PC-9 (cell line): ENCODE measurements at regions not wholly inside any gene's neighbourhood (a gene's known extent, or its start where the extent isn't known, plus 50 kb on each side); places are given as distances from the start of the nearest gene placed in this dataset.

Experiments used
- BruUV-seq: library from RNA; stranded (reverse); fragments of 400-500 nt; replicated peaks from 2 replicates; lab custom pipeline; 2021; lab: Mats Ljungman, UMichigan
- CTCF ChIA-PET: fragments of 300-600 bp; sonication (Branson Sonifier 250); formaldehyde crosslinking; loops from one replicate; lab custom pipeline; 2022; ENCODE audit warnings: antibody characterized with exemption; lab: Charles Lee
- POLR2A ChIA-PET: fragments of 300-600 bp; sonication (Branson Sonifier 250); formaldehyde crosslinking; loops from one replicate; lab custom pipeline; 2022; ENCODE audit warnings: antibody characterized with exemption; ENCODE audit not compliant: unreplicated experiment; lab: Charles Lee
- DNase-seq, 2 experiments: peaks; one replicate each; pipeline versions ENCODE4 v3.0.0 to v3.0.0-alpha.2; 2015 to 2022; ENCODE audit warnings: mixed read lengths in 1 of 2
- H2AFZ ChIP-seq: fragments of 200-600 bp; sonication (generic); 2 replicates; pipeline ENCODE4 v1.8.1; 2017; ENCODE audit warnings: antibody characterized with exemption
- H3F3A ChIP-seq: fragments of 200-600 bp; sonication (generic); 2 replicates; pipeline ENCODE4 v1.8.1; 2017; ENCODE audit warnings: antibody characterized with exemption, mild to moderate bottlenecking, low read depth; ENCODE audit not compliant: insufficient read depth
- H3K27ac ChIP-seq: fragments of 200-600 bp; sonication (generic); 2 replicates; pipeline ENCODE4 v1.6.1; 2016; ENCODE audit warnings: mixed run types
- H3K27me3 ChIP-seq: fragments of 200-600 bp; sonication (generic); 2 replicates; pipeline ENCODE4 v1.6.1; 2016; ENCODE audit warnings: low read depth, mixed run types; ENCODE audit not compliant: insufficient read depth
- H3K36me3 ChIP-seq: fragments of 200-600 bp; sonication (generic); 2 replicates; pipeline ENCODE4 v1.6.1; 2016; ENCODE audit warnings: low read depth, mixed run types
- H3K4me1 ChIP-seq: fragments of 200-600 bp; sonication (generic); replicated peaks from 2 replicates; pipeline ENCODE4 v1.6.1; 2016; ENCODE audit warnings: mixed run types; ENCODE audit not compliant: insufficient read depth
- H3K4me2 ChIP-seq: fragments of 200-600 bp; sonication (generic); 2 replicates; pipeline ENCODE4 v1.6.1; 2017; ENCODE audit warnings: mixed run types
- H3K4me3 ChIP-seq: fragments of 200-600 bp; sonication (generic); 2 replicates; pipeline ENCODE4 v1.6.1; 2016; ENCODE audit warnings: mixed run types
- H3K79me2 ChIP-seq: fragments of 200-600 bp; sonication (generic); 2 replicates; pipeline ENCODE4 v1.6.1; 2017; ENCODE audit warnings: low read depth, mixed run types
- H3K9me2 ChIP-seq: fragments of 200-600 bp; sonication (generic); 2 replicates; pipeline ENCODE4 v1.8.1; 2017; ENCODE audit warnings: mild to moderate bottlenecking; ENCODE audit not compliant: insufficient read depth
- H3K9me3 ChIP-seq: fragments of 200-600 bp; sonication (generic); 2 replicates; pipeline ENCODE4 v1.8.1; 2016; ENCODE audit warnings: low read depth; ENCODE audit not compliant: insufficient read depth
- H4K20me1 ChIP-seq: fragments of 200-600 bp; sonication (generic); 2 replicates; pipeline ENCODE4 v1.8.1; 2017; ENCODE audit not compliant: insufficient read depth
- CTCF ChIP-seq: fragments of 200-600 bp; sonication (generic); conservative IDR thresholded peaks from 2 replicates; pipeline ENCODE4 v1.6.1; 2017; ENCODE audit warnings: mixed run types, antibody characterized with exemption, mild to moderate bottlenecking, moderate library complexity
- EZH2 ChIP-seq: fragments of 200-600 bp; sonication (generic); IDR thresholded peaks from 2 replicates; pipeline ENCODE4 v1.8.0; 2017; ENCODE audit warnings: antibody characterized with exemption, low read depth
- intact Hi-C: fragments of 100-400 bp; cut with micrococcal nuclease; formaldehyde crosslinking; loops from one replicate; pipeline ENCODE4 v1.10.0; 2022; ENCODE audit not compliant: unreplicated experiment

- Histone ChIP-seq H3K4me3 (no peak overlapping the region), H3F3A (no peaks in the 10 kb centered on the region), H2AFZ (no peak overlapping the region), H3K9me2 (no peaks in the 10 kb centered on the region), H3K4me2 (no peak overlapping the region), H4K20me1 (no peaks in the 10 kb centered on the region), H3K9me3 (no peaks in the 10 kb centered on the region), H3K36me3 (no peaks in the 10 kb centered on the region), H3K27me3 (no peaks in the 10 kb centered on the region), H3K4me1 (no peaks in the 10 kb centered on the region), H3K27ac (no peak overlapping the region), H3K79me2 (no peaks in the 10 kb centered on the region)
- intact Hi-C loops = loop anchor here (10.0 kb wide), 2 partner anchors 105 to 345 kb away; partner anchors contain the start of genes MECR and PTPRU
- TF ChIP-seq CTCF (no peak), EZH2 (no peak)
- ChIA-PET CTCF (no interaction called here), POLR2A (no interaction called here)
- no TSS peak for BruUV-seq
- DNase-seq = no peak
These were observed 343.6 kb downstream of the PTPRU start for GRCh38 chr1:29579821-29580425.

GRCh38 chr1:29577512-29577911 is 341.2 kb downstream of the PTPRU start:
- no peak overlapping the region for H3K4me3 ChIP-seq
- ChIA-PET CTCF (no interaction called here), POLR2A (no interaction called here)
- no peak for DNase-seq
- H3K36me3 ChIP-seq = no peaks in the 10 kb centered on the region
- 0 out of 2 replicates have a peak, but pooled peaks cover 1% of the 10 kb centered on the region for H3K4me1 ChIP-seq
- no peaks in the 10 kb centered on the region for H3K79me2 ChIP-seq
- no peaks in the 10 kb centered on the region for H3K27me3 ChIP-seq
- no peaks in the 10 kb centered on the region for H4K20me1 ChIP-seq
- intact Hi-C loops = loop anchor here (10.0 kb wide), 2 partner anchors 107 to 343 kb away; partner anchors contain the start of genes MECR and PTPRU
- no peak overlapping the region for H3K27ac ChIP-seq
- H3F3A ChIP-seq = no peaks in the 10 kb centered on the region
- BruUV-seq = no TSS peak
- no peaks in the 10 kb centered on the region for H3K9me3 ChIP-seq
- H3K4me2 ChIP-seq = no peak overlapping the region
- no peak for TF ChIP-seq CTCF
- H2AFZ ChIP-seq = no peak overlapping the region
- no peaks in the 10 kb centered on the region for H3K9me2 ChIP-seq

GRCh38 chr1:29576510-29576909 is 340.2 kb downstream of the PTPRU start:
- TF ChIP-seq CTCF (no peak), EZH2 (no peak)
- peaks cover 11% of the 10 kb centered on the region for H3K4me1 ChIP-seq
- CTCF ChIA-PET = no interaction called here

More at GRCh38 chr1:29576510-29576909, 340.2 kb downstream of the PTPRU start:
- Histone ChIP-seq H3K9me3 (no peaks in the 10 kb centered on the region), H3K4me2 (no peak overlapping the region), H3K9me2 (no peaks in the 10 kb centered on the region), H3K4me3 (no peak overlapping the region), H3K79me2 (no peaks in the 10 kb centered on the region), H3K27me3 (no peaks in the 10 kb centered on the region), H4K20me1 (no peaks in the 10 kb centered on the region), H3K36me3 (no peaks in the 10 kb centered on the region), H3K27ac (no peak overlapping the region), H3F3A (peaks cover 8% of the 10 kb centered on the region; the same call in 1 of the 2 replicates), H2AFZ (no peak overlapping the region)
- intact Hi-C loops = loop anchor here (10.0 kb wide), 2 partner anchors 108 to 342 kb away; partner anchors contain the start of genes MECR and PTPRU
- BruUV-seq = no TSS peak
- DNase-seq = no peak
- POLR2A ChIA-PET = no interaction called here
